GM18502 (cell line): ENCODE measurements at regions not wholly inside any gene's neighbourhood (a gene's known extent, or its start where the extent isn't known, plus 50 kb on each side); places are given as distances from the start of the nearest gene placed in this dataset.

Source experiments
- ATAC-seq: cut with Tn5 transposase; IDR thresholded peaks from one replicate; pipeline ENCODE4 v1.9.1; 2021; ENCODE audit warnings: mild to moderate bottlenecking; ENCODE audit not compliant: unreplicated experiment, poor library complexity

- ATAC-seq = no peak
Measured at GRCh38 chr5:63570752-63571151, 391.5 kb downstream of the HTR1A start.

GRCh38 chr5:63564789-63565188 lies 397.5 kb downstream of the HTR1A start:
- ATAC-seq = no peak

GRCh38 chr5:63563008-63563917 lies 399.0 kb downstream of the HTR1A start:
- ATAC-seq = no peak

GRCh38 chr5:63555874-63556273 lies 406.4 kb downstream of the HTR1A start:
- ATAC-seq = no peak

GRCh38 chr5:63554191-63554590 lies 408.1 kb downstream of the HTR1A start:
- no peak for ATAC-seq

GRCh38 chr5:63553073-63553472 lies 409.2 kb downstream of the HTR1A start:
- ATAC-seq = no peak

GRCh38 chr5:63535840-63536602 lies 426.2 kb downstream of the HTR1A start:
- no peak for ATAC-seq

- no peak for ATAC-seq
Measured at GRCh38 chr5:63524281-63524680, 438.0 kb downstream of the HTR1A start.

- no peak for ATAC-seq
Measured at GRCh38 chr5:63516006-63516405, 446.2 kb downstream of the HTR1A start.

- no peak for ATAC-seq
Measured at GRCh38 chr5:63500242-63500641, 462.0 kb downstream of the HTR1A start.

GRCh38 chr5:63495225-63495624 lies 467.0 kb downstream of the HTR1A start:
- ATAC-seq = no peak

- no peak for ATAC-seq
Measured at GRCh38 chr5:63483338-63483737, 478.9 kb downstream of the HTR1A start.

- ATAC-seq = no peak
Measured at GRCh38 chr5:63473335-63473967, 488.8 kb downstream of the HTR1A start.

GRCh38 chr5:63456279-63456678 lies 506.0 kb downstream of the HTR1A start:
- ATAC-seq = no peak

- no peak for ATAC-seq
Measured at GRCh38 chr5:63451188-63451587, 511.1 kb downstream of the HTR1A start.

- ATAC-seq = no peak
Measured at GRCh38 chr5:63439537-63439936, 522.7 kb downstream of the HTR1A start.

GRCh38 chr5:63409737-63410136 lies 552.5 kb downstream of the HTR1A start:
- no peak for ATAC-seq

- ATAC-seq = no peak
Measured at GRCh38 chr5:63408984-63409383, 553.3 kb downstream of the HTR1A start.

GRCh38 chr5:63401436-63402046 lies 560.7 kb downstream of the HTR1A start:
- ATAC-seq = peak; percentile 95

- no peak for ATAC-seq
Measured at GRCh38 chr5:63400079-63400478, 562.2 kb downstream of the HTR1A start.

GRCh38 chr5:63398346-63398745 lies 563.9 kb downstream of the HTR1A start:
- ATAC-seq = no peak
